Liver (tissue), 8 donors: ENCODE measurements at regions not wholly inside any gene's neighbourhood (a gene's known extent, or its start where the extent isn't known, plus 50 kb on each side); places are given as distances from the start of the nearest gene placed in this dataset.

ENCODE experiments used
- DNase-seq: peaks from one replicate; pipeline ENCODE4 v3.0.0-alpha.2; 2017; ENCODE audit warnings: low spot score
- H3K27ac ChIP-seq, 2 donors: one replicate each; pipeline ENCODE4 v1.7.0; 2013; ENCODE audit warnings: inconsistent platforms in 2 of 2, low read length in 2 of 2, control low read depth in 1 of 2, low read depth in 1 of 2, mild to moderate bottlenecking in 1 of 2
- H3K27me3 ChIP-seq, 4 donors: one replicate each; pipeline versions ENCODE4 v1.6.1 to v1.7.0; 2013; ENCODE audit warnings: low read length in 3 of 4, inconsistent platforms in 1 of 4, mild to moderate bottlenecking in 1 of 4, moderate library complexity in 1 of 4; ENCODE audit not compliant: control insufficient read depth in 4 of 4, insufficient read depth in 4 of 4
- H3K36me3 ChIP-seq, 4 donors: one replicate each; pipeline versions ENCODE4 v1.6.1 to v1.7.0; 2013; ENCODE audit warnings: low read length in 3 of 4, mild to moderate bottlenecking in 3 of 4, low read depth in 1 of 4, moderate library complexity in 1 of 4; ENCODE audit not compliant: control insufficient read depth in 4 of 4, insufficient read depth in 3 of 4
- H3K4me1 ChIP-seq, 4 donors: one replicate each; pipeline versions ENCODE4 v1.6.1 to v1.7.0; 2013; ENCODE audit warnings: low read length in 3 of 4, mild to moderate bottlenecking in 3 of 4, moderate library complexity in 1 of 4; ENCODE audit not compliant: control insufficient read depth in 4 of 4, insufficient read depth in 4 of 4
- H3K4me3 ChIP-seq, 3 donors: one replicate each; pipeline versions ENCODE4 v1.6.1 to v1.7.0; 2013; ENCODE audit warnings: low read length in 3 of 3, control low read depth in 1 of 3, low read depth in 1 of 3, mild to moderate bottlenecking in 1 of 3
- H3K9ac ChIP-seq, 2 donors: one replicate each; pipeline ENCODE4 v1.7.0; 2013; ENCODE audit warnings: low read length in 2 of 2, mild to moderate bottlenecking in 2 of 2, moderate library complexity in 2 of 2, control low read depth in 1 of 2, low read depth in 1 of 2
- H3K9me3 ChIP-seq, 4 donors: one replicate each; pipeline versions ENCODE4 v1.6.1 to v1.7.0; 2013; ENCODE audit warnings: low read length in 3 of 4; ENCODE audit not compliant: control insufficient read depth in 4 of 4
- FOXA1 ChIP-seq: IDR thresholded peaks from 2 replicates; pipeline ENCODE4 v1.6.1; 2016; ENCODE audit warnings: antibody characterized with exemption
- FOXA2 ChIP-seq: IDR thresholded peaks from 2 replicates; pipeline ENCODE4 v1.6.1; 2016; ENCODE audit warnings: antibody characterized with exemption
- GABPA ChIP-seq, 2 donors: IDR thresholded peaks in 1 of 2; conservative IDR thresholded peaks in 1 of 2; 2 replicates each; pipeline ENCODE4 v1.6.1; 2016; ENCODE audit warnings: antibody characterized with exemption in 2 of 2, mild to moderate bottlenecking in 1 of 2, moderate library complexity in 1 of 2
- HNF4G ChIP-seq: IDR thresholded peaks from 2 replicates; pipeline ENCODE4 v1.6.1; 2016; ENCODE audit warnings: antibody characterized with exemption
- JUND ChIP-seq, 2 donors: IDR thresholded peaks; 2 replicates each; pipeline ENCODE4 v1.6.1; 2016; ENCODE audit warnings: antibody characterized with exemption in 2 of 2
- NR2F2 ChIP-seq: IDR thresholded peaks from 2 replicates; pipeline ENCODE4 v1.6.1; 2016; ENCODE audit warnings: antibody characterized with exemption
- RAD21 ChIP-seq, 2 donors: IDR thresholded peaks; 2 replicates each; pipeline ENCODE4 v1.6.1; 2016; ENCODE audit warnings: antibody characterized with exemption in 2 of 2, mild to moderate bottlenecking in 2 of 2
- RXRA ChIP-seq, 2 donors: IDR thresholded peaks; 2 replicates each; pipeline ENCODE4 v1.6.1; 2017 to 2018; ENCODE audit warnings: antibody characterized with exemption in 2 of 2, mild to moderate bottlenecking in 1 of 2
- TAF1 ChIP-seq: conservative IDR thresholded peaks from 2 replicates; pipeline ENCODE4 v1.6.1; 2016; ENCODE audit warnings: antibody characterized with exemption, mild to moderate bottlenecking
- YY1 ChIP-seq: IDR thresholded peaks from 2 replicates; pipeline ENCODE4 v1.6.1; 2016; ENCODE audit warnings: antibody characterized with exemption, mild to moderate bottlenecking
- WGBS: extraction: QIAGEN DNeasy Blood & Tissue Kit; methylation state at CpG from one replicate; pipeline ENCODE4 v1.1.7; 2013; 5-methylcytosine and 5-hydroxymethylcytosine counted together
- TF ChIP-seq, protein P1 (sequence below): fragments of 150-350 bp; IDR thresholded peaks from 2 replicates; pipeline ENCODE4 v1.5.1; 2017; ENCODE audit warnings: improper control_type of control experiment, low read depth, low read length; ENCODE audit not compliant: missing input control
- TF ChIP-seq, protein P2 (sequence below): IDR thresholded peaks from 2 replicates; pipeline ENCODE4 v1.6.1; 2016; ENCODE audit warnings: antibody characterized with exemption
- TF ChIP-seq, protein P3 (sequence below): IDR thresholded peaks from 2 replicates; pipeline ENCODE4 v1.6.1; 2016; ENCODE audit warnings: antibody characterized with exemption
- TF ChIP-seq, protein P4 (sequence below): IDR thresholded peaks from 2 replicates; pipeline ENCODE4 v1.6.1; 2016; ENCODE audit warnings: antibody characterized with exemption, mild to moderate bottlenecking
- TF ChIP-seq, protein P5 (sequence below): IDR thresholded peaks from 2 replicates; pipeline ENCODE4 v1.6.1; 2016; ENCODE audit warnings: antibody characterized with exemption
- donor health status: healthy.
- donor health status: healthy.
- donor health status: healthy.
- donor health status: healthy.
- donor health status: healthy.

DNA sequence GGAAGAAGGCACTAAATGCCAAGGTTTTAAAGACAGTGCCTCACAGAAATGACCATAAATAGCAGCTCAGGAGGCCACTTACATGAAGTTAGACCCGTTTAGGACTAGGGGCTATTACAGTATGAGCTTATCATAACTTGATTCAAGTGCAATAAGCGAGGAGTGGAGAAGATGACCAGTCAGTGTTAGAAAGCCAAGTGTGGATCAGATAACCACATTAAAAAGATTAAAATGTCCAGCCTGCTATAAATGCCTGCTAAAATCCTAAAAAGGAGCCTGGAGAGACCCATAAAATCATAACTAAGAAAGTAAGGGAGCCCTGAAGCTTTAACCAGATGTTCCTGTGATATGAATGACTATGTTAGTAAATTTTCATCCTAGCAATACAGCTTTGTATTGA is 117.5 kb upstream of the ZNF521 start:
- H3K27ac ChIP-seq, result no peak overlapping the region
- no peak for DNase-seq
- TF ChIP-seq TAF1, result no peak
- no peak for TF ChIP-seq FOXA1
- TF ChIP-seq, protein P1, sequence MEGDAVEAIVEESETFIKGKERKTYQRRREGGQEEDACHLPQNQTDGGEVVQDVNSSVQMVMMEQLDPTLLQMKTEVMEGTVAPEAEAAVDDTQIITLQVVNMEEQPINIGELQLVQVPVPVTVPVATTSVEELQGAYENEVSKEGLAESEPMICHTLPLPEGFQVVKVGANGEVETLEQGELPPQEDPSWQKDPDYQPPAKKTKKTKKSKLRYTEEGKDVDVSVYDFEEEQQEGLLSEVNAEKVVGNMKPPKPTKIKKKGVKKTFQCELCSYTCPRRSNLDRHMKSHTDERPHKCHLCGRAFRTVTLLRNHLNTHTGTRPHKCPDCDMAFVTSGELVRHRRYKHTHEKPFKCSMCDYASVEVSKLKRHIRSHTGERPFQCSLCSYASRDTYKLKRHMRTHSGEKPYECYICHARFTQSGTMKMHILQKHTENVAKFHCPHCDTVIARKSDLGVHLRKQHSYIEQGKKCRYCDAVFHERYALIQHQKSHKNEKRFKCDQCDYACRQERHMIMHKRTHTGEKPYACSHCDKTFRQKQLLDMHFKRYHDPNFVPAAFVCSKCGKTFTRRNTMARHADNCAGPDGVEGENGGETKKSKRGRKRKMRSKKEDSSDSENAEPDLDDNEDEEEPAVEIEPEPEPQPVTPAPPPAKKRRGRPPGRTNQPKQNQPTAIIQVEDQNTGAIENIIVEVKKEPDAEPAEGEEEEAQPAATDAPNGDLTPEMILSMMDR, result no peak
- TF ChIP-seq, protein P2, sequence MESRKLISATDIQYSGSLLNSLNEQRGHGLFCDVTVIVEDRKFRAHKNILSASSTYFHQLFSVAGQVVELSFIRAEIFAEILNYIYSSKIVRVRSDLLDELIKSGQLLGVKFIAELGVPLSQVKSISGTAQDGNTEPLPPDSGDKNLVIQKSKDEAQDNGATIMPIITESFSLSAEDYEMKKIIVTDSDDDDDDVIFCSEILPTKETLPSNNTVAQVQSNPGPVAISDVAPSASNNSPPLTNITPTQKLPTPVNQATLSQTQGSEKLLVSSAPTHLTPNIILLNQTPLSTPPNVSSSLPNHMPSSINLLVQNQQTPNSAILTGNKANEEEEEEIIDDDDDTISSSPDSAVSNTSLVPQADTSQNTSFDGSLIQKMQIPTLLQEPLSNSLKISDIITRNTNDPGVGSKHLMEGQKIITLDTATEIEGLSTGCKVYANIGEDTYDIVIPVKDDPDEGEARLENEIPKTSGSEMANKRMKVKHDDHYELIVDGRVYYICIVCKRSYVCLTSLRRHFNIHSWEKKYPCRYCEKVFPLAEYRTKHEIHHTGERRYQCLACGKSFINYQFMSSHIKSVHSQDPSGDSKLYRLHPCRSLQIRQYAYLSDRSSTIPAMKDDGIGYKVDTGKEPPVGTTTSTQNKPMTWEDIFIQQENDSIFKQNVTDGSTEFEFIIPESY, result no peak
- TF ChIP-seq YY1, result no peak
- TF ChIP-seq NR2F2, result no peak
- TF ChIP-seq, protein P3, sequence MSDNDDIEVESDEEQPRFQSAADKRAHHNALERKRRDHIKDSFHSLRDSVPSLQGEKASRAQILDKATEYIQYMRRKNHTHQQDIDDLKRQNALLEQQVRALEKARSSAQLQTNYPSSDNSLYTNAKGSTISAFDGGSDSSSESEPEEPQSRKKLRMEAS, result no peak
- TF ChIP-seq FOXA2, result no peak
- TF ChIP-seq, protein P4, sequence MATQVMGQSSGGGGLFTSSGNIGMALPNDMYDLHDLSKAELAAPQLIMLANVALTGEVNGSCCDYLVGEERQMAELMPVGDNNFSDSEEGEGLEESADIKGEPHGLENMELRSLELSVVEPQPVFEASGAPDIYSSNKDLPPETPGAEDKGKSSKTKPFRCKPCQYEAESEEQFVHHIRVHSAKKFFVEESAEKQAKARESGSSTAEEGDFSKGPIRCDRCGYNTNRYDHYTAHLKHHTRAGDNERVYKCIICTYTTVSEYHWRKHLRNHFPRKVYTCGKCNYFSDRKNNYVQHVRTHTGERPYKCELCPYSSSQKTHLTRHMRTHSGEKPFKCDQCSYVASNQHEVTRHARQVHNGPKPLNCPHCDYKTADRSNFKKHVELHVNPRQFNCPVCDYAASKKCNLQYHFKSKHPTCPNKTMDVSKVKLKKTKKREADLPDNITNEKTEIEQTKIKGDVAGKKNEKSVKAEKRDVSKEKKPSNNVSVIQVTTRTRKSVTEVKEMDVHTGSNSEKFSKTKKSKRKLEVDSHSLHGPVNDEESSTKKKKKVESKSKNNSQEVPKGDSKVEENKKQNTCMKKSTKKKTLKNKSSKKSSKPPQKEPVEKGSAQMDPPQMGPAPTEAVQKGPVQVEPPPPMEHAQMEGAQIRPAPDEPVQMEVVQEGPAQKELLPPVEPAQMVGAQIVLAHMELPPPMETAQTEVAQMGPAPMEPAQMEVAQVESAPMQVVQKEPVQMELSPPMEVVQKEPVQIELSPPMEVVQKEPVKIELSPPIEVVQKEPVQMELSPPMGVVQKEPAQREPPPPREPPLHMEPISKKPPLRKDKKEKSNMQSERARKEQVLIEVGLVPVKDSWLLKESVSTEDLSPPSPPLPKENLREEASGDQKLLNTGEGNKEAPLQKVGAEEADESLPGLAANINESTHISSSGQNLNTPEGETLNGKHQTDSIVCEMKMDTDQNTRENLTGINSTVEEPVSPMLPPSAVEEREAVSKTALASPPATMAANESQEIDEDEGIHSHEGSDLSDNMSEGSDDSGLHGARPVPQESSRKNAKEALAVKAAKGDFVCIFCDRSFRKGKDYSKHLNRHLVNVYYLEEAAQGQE, result no peak
- TF ChIP-seq, protein P5, sequence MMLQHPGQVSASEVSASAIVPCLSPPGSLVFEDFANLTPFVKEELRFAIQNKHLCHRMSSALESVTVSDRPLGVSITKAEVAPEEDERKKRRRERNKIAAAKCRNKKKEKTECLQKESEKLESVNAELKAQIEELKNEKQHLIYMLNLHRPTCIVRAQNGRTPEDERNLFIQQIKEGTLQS, result no peak
- no peak for TF ChIP-seq JUND (IDR thresholded peaks at IDR 0.05)
- no peak for TF ChIP-seq RAD21 (IDR thresholded peaks at IDR 0.05)
- TF ChIP-seq HNF4G, result no peak
- H3K4me1 ChIP-seq, result no peaks in the 10 kb centered on the region
- H3K9ac ChIP-seq, result no peak overlapping the region
- no peak overlapping the region for H3K4me3 ChIP-seq
- no peaks in the 10 kb centered on the region for H3K27me3 ChIP-seq
- WGBS, result 72% methylated on average over 2 of the region's 2 CpGs
- H3K9me3 ChIP-seq, result no peaks in the 10 kb centered on the region
- H3K36me3 ChIP-seq, result no peaks in the 10 kb centered on the region

DNA sequence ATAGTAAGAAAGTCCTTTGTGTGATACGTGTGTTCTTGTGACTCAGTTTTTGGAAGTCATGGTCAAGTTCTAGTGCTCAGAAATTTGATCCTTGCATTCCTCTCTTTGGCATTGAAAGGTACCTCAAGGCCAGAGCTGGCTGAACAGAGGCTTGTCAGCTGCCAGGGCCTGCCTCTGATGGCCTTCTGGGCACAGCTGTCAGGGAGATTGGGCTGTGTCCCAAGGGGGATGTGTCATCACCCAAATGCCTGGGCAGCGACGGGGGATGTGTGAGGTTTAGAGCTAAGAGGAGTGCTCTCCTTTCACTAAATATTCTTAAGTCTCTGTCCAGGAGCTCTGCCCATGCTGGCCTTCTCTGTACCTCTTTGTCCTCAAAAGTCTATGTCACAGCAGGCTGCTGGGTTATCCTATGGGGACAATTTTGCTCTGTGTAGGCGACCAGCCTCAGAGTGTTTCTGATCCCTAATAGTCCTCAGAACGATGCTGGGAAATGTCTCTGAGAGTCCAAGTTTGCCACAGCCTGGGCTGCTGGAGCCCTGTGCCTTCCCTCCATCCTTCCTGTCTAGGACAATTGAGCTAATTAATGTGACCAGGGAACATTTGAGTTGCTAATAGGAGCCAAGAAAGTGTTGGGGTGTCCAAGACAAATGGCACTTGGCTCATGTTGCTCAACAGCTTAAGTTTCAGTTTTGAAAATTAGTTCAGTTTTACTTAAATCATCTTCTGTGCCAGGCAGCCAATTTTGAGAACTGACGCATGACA is 115.4 kb upstream of the ZNF521 start:
- Histone ChIP-seq H3K9me3 (no peaks in the 10 kb centered on the region), H3K9ac (no peak overlapping the region), H3K4me3 (no peak overlapping the region), H3K4me1 (no peaks in the 10 kb centered on the region), H3K36me3 (no peaks in the 10 kb centered on the region), H3K27ac (no peak overlapping the region), H3K27me3 (no peaks in the 10 kb centered on the region)
- DNase-seq, result no peak
- 69% methylated on average over 6 of the region's 6 CpGs for WGBS
- no peak for TF ChIP-seq GABPA (IDR thresholded peaks at IDR 0.05 in 1 of 2, conservative IDR thresholded peaks at IDR 0.05 in 1 of 2)
- TF ChIP-seq, protein P5, result no peak
- TF ChIP-seq, protein P1, result no peak
- no peak for TF ChIP-seq JUND (IDR thresholded peaks at IDR 0.05)
- TF ChIP-seq, protein P2, result no peak
- no peak for TF ChIP-seq RAD21 (IDR thresholded peaks at IDR 0.05)
- no peak for TF ChIP-seq RXRA (IDR thresholded peaks at IDR 0.05)
